LoVo (cell line): ENCODE measurements at regions not wholly inside any gene's neighbourhood (a gene's known extent, or its start where the extent isn't known, plus 50 kb on each side); places are given as distances from the start of the nearest gene placed in this dataset.
"Not testable (repeated sequence)": the region's sequence is repeated elsewhere in the genome, so short reads cannot be mapped to it uniquely, and the experiment has no call there.

ENCODE experiments used
- DNase-seq: peaks from one replicate; pipeline ENCODE4 v3.0.0-alpha.2; 2016; ENCODE audit warnings: low spot score

DNA sequence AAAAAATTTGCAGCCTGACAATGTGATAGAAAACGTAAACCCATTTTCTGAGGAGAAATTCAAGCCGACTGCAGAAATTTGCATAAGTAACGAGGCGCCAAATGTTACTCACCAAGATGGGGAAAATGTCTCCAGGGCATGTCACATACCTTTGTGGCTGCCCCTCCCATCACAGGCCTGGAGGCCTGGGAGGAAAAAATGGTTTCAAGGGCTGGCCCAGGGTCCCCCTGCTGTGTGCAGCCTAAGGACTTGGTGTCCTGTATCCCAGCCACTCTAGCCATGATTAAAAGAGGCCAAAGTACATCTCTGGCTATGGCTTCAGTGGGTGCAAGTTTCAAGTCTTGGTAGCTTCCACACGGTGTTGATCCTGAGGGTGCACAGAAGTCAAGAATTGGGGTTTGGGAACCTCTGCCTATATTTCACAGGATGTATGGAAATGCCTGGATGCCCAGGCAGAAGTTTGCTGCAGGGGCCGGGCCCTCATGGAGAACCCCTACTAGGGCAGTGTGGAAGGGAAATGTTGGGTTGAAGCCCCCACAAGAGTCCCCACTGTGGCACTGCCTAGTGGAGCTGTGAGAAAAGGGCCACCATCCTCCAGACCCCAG is 1842.3 kb downstream of the PCDH9 start:
- no peak for DNase-seq

DNA sequence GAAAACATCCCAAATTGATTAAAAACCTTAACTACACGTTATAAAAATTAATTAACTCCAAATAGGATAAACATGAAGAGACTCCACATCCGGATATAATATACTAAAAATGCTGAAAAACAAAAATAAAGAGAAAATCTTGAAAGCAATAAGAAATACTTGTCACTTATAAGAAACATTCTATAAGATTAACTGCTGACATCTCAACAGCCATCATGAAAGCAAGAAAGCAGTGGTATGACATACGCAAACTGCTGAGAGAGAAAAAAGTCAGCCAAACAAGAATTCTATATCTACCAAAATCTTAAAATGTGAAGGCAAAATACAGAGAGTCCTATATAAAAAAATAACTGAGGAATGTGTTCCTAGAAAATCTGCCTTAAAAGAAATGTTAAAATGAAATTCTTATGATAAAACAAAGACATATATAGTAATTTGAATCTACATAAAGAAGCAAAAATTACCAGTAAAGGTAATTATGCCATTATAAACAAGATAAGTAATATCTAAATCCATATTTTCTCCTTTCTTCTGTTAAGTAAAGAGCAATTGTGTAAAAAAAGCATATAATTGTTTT is 1851.1 kb downstream of the PCDH9 start:
- DNase-seq, result no peak

DNA sequence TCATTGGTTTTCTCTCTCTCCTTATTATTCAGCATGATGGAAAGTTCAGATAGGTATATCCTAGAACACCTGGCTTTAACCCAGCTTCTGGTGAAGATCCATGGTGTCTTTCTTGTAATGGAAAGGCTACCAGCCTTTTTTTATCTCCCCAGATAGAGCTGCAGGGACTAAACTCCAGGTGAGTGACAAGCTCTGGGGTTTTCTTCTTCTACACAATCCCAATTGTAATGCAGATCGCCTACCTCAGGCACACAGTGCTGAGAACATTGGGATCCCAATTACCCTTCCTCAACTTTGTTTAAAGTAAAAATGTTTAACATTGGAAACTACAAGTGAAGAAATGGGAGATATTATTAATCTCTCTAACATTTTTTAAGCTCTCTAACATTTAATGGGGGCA is 1851.7 kb downstream of the PCDH9 start:
- no peak for DNase-seq

- DNase-seq, result no peak
Measured at GRCh38 chr13:65368832-65369231, 1861.3 kb downstream of the PCDH9 start.

- no peak for DNase-seq
Measured at GRCh38 chr13:65353951-65354350, 1876.2 kb downstream of the PCDH9 start.

DNA sequence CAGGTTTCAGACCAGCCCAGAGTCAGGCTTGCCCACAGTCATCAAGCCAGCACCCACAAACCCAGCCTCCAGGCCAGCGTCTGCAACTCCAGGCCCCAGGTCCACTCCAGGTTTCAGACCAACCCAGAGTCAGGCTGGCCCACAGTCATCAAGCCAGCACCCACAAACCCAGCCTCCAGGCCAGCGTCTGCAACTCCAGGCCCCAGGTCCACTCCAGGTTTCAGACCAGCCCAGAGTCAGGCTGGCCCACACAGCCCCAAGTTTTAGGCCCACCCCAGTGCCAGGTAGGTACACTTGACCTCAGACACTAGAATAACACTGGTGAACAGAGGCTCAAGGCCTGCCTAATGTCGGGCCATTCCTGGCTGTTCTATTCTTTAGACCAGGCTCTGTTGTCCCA is 1877.0 kb downstream of the PCDH9 start:
- not testable (repeated sequence) for DNase-seq

GRCh38 chr13:65347420-65348030 is 1882.6 kb downstream of the PCDH9 start:
- DNase-seq, result no peak

DNA sequence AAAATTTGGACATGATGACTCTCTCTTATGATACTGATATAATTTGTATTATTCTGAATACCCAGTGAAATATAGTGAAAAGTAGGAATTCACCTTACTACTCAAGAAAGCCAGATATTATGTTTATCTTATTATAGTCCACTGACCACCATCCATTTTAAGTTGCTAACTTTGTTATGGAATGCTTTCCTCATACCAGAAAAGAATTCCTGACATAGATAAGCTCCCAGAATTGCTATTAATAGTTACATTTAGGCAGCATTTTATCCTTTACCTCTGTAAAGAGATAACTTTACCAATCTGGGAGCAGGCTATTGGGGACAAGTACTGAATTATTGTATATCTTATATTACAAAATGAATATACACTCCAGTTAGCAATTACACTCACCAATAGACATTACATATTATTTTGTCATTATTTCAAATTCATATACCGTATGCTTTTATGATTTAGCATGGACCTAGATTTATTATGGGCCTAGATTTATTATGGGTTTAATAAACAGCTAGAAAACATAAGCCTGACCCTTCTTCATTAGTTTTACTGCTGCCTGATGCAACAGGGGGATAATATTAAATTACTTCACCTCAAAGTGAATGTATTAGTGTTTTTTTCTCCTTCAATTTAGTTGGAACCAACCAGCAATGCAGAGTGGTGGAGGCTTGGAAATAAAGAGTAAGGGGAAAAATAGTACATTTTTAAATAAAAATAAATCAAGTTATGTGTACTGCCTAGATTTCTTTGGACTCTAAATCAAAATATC is 1886.1 kb downstream of the PCDH9 start:
- DNase-seq, result no peak

DNA sequence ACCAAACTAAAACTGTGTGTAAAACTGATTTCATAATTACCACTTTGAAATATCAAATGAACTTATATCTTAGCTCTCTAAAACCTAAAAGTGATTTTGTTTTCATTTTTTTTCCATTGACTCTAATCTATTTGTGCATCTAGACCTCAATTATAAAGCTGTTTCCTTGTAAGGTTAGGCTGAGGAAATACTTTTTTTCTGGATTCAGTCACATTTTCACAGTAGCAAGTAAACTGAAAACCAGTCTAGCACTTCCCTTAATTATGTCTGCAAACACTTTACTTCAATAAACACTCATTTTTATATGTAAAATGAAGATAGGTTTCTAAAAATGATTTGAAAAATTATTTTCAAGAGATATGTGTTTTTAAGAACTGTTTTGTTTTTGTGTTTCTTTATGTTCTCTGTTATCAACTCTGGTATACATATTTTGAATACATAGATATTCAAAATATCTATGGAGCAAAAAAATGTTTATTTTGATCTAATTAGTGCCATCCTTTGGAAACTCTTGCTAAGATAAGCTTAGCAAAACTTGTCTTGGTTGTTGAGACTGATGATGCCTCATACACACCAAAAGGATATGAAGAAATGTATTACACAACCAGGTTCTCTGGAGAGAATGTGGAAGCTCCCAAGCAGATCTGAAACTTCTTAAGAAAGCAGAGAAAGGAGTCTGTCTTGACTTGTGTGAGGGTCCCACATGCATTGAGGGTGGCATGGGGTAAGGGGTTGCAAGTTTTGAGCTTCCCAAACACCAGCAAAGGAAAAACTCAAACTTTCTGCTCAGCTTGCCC is 1887.4 kb downstream of the PCDH9 start:
- no peak for DNase-seq

- DNase-seq, result no peak
Measured at GRCh38 chr13:65339241-65339640, 1890.9 kb downstream of the PCDH9 start.

- DNase-seq, result no peak
Measured at GRCh38 chr13:65336916-65337315, 1893.2 kb downstream of the PCDH9 start.

GRCh38 chr13:65336087-65336749 is 1893.9 kb downstream of the PCDH9 start:
- no peak for DNase-seq

DNA sequence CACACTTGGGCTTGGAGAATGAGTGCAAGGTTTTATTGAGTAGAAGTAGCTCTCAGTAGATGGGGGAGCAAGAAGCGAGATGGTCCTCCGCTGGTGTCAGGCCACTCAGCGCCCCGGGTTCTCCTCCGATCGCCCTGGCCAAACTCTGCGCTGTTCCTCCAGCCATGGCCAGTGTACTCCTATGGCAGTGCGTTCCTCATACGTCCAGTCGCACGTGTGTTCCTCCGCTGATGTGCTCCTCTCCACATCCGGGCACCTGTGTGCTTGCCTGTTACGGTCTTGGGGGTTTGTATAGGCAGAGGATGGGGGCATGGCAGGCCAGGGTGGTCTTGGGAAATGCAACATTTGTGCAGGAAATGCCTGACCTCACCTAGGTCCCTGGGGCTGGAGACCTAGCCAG is 1899.4 kb downstream of the PCDH9 start:
- DNase-seq, result no peak

DNA sequence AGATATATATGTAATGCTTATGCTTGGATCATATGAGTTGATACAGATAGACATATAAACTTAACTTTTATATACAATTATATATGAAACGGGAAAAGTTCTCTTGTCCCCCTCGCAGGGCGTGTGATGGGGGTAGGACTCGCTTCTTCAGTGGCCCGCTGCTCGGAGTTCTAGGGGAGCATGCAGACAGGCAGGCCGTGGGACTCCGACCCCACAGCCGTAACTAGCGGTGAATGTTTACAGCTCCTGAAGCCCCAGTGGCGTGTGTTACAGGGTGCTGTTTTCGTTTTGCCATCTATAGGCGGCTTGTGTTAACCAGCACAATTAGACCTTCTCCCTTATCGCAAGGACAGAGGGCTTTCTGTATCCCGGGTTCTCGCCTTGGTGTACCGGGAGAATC is 1899.8 kb downstream of the PCDH9 start:
- DNase-seq, result no peak

GRCh38 chr13:65323192-65323591 is 1906.9 kb downstream of the PCDH9 start:
- DNase-seq, result not testable (repeated sequence)

GRCh38 chr13:65321423-65321822 is 1908.7 kb downstream of the PCDH9 start:
- DNase-seq, result not testable (repeated sequence)

GRCh38 chr13:65314008-65314407 is 1916.1 kb downstream of the PCDH9 start:
- no peak for DNase-seq

- DNase-seq, result no peak
Measured at GRCh38 chr13:65310663-65311328, 1919.3 kb downstream of the PCDH9 start.

GRCh38 chr13:65309906-65310305 is 1920.2 kb downstream of the PCDH9 start:
- DNase-seq, result no peak

DNA sequence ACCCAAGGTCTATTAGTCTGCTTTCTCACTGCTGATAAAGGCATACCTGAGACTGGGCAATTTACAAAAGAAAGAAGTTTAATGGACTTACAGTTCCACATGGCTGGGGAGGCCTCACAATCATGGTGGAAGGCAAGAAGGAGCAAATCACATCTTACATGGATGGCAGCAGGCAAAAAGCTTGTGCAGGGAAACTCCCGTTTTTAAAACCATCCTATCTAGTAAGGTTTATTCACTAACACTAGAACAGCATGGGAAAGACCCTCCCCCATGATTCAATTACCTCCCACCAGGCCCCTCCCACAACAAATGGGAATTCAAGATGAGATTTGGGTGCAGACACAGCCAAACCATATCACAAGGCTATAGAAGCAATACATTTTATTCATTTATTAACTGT is 1921.4 kb downstream of the PCDH9 start:
- DNase-seq, result not testable (repeated sequence)

DNA sequence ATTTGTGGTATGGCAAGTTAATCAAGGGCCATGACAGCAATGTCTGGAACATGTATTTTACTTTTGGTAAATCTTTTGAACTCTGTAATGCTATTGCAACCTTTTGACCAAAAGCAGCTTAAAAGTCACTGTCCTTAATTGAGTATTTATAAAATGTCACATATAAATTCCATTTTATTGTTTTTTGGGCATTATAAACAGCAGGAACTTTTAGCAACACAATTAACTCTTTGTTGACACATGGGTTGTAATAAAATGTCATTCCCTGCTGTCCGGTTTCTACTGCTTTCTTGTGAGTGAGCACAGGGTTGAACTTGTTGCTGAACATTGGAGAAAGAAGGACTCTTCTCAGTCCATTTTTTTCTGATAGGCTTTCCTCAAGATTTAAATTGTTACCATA is 1923.1 kb downstream of the PCDH9 start:
- no peak for DNase-seq
